Epithelial cell of esophagus (primary cell): ENCODE measurements at regions not wholly inside any gene's neighbourhood (a gene's known extent, or its start where the extent isn't known, plus 50 kb on each side); places are given as distances from the start of the nearest gene placed in this dataset.

Source experiments
- DNase-seq: peaks from one replicate; pipeline ENCODE4 v3.0.0; 2010; ENCODE audit warnings: low read depth
- H3K4me3 ChIP-seq: 2 replicates; pipeline ENCODE4 v1.5.1; 2011; ENCODE audit warnings: mild to moderate bottlenecking, low read length, control low read depth
- CTCF ChIP-seq: IDR thresholded peaks from 2 replicates; pipeline ENCODE4 v1.5.1; 2011; ENCODE audit warnings: low read depth, mild to moderate bottlenecking, low read length, control low read depth, inconsistent platforms; ENCODE audit not compliant: insufficient read depth; ENCODE audit errors: missing control alignments

DNA sequence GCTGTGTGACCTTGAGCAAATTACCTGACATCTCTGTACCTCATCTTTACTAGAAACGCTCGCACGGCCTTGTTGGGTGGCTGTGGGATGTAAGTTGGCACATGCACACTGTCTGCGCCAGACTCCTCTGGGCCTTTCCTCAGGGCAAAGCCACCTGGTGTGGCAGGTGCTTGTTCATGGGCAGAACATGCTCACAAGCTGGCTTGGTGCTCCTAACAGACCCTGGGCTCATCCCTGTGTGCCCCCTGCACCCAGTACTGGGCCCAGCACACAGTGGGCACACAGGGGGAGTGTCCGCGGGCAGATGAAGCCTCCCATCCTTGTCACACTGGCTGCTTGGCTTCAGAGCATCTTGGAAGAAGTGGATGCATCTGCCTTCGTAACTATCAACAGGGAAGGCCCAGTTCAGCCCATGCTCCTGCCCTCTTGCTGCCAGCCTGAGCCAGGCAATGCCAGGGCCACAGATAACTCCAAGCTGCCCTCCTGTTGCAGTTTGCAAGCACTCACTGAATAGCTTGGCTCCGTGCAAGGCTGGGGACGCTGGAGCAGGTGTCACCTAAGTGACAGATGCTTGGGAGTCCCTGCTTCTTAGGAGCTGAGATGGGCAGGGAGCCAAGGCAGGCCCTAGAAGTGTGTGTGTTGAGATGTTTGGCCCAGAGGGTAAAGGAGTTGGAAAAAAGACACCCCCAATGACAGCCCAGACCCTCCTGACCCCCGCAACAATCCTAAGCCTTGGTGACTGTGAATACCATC lies 123.9 kb downstream of the TUBA3C start:
- no peak for DNase-seq
- no peak for TF ChIP-seq CTCF
- H3K4me3 ChIP-seq: no peak overlapping the region

GRCh38 chr13:19056984-19057490 lies 124.6 kb downstream of the TUBA3C start:
- no peak for DNase-seq
- H3K4me3 ChIP-seq: no peak overlapping the region
- TF ChIP-seq CTCF: no peak

DNA sequence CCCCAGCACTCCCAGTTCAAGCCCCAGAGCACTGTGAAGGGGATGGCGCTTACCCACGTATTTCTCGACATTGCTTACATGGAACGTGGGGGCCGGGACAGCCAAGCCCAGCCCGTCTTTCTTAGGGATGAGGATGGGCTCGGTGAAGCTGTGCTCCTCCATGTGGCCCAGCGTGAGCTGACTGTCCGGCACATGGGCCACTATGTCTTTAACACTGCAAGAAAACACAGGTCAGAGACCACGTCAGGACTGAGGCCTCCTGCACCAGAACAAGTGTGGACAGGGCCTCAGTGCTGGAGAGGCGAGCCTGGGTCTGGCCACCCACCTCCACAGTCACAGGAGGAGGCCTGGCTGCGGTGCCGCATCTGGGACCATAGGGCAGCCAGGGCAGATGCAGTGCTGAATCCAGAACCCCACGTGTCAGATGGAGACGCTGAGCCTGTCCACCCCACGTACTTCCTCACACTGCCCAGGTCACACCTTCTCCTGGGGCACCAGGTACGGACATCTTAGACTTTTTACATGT lies 125.2 kb downstream of the TUBA3C start:
- TF ChIP-seq CTCF: no peak
- no peak for DNase-seq
- H3K4me3 ChIP-seq: no peak overlapping the region

GRCh38 chr13:19055611-19056010 lies 126.0 kb downstream of the TUBA3C start:
- H3K4me3 ChIP-seq: no peak overlapping the region
- TF ChIP-seq CTCF: no peak
- DNase-seq: no peak

DNA sequence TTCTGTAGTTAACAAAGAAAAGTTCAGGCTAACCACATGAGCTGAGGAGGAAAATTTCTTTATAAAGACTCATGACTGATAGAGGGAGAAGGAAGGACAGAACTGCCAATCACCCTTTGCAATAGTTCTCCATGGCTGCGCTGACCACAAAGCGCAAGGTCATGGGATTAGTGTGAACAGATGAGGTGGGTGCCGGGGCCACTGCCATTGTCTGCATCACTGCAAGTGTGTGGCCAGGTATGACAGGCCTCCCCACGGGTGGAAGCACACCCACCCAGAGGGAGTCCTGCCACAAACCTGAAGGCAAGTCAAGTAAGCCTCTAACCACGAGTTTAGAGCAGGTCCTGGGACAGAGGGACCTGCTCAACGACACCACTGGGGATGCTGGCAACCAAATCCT lies 128.1 kb downstream of the TUBA3C start:
- TF ChIP-seq CTCF: no peak
- no peak for DNase-seq

GRCh38 chr13:19052931-19053330 lies 128.7 kb downstream of the TUBA3C start:
- DNase-seq: no peak
- H3K4me3 ChIP-seq: no peak overlapping the region
- no peak for TF ChIP-seq CTCF

More for the DNA sequence above, 128.1 kb downstream of the TUBA3C start:
- H3K4me3 ChIP-seq: no peak overlapping the region
